PC-9 (cell line): ENCODE measurements at regions not wholly inside any gene's neighbourhood (a gene's known extent, or its start where the extent isn't known, plus 50 kb on each side); places are given as distances from the start of the nearest gene placed in this dataset.

Experiments
- EZH2 ChIP-seq: fragments of 200-600 bp; sonication (generic); IDR thresholded peaks from 2 replicates; pipeline ENCODE4 v1.8.0; 2017; ENCODE audit warnings: antibody characterized with exemption, low read depth
- TF ChIP-seq, protein P1 (sequence below): fragments of 200-600 bp; sonication (generic); conservative IDR thresholded peaks from 2 replicates; pipeline ENCODE4 v1.6.1; 2017; ENCODE audit warnings: mixed run types, antibody characterized with exemption, mild to moderate bottlenecking, moderate library complexity

DNA sequence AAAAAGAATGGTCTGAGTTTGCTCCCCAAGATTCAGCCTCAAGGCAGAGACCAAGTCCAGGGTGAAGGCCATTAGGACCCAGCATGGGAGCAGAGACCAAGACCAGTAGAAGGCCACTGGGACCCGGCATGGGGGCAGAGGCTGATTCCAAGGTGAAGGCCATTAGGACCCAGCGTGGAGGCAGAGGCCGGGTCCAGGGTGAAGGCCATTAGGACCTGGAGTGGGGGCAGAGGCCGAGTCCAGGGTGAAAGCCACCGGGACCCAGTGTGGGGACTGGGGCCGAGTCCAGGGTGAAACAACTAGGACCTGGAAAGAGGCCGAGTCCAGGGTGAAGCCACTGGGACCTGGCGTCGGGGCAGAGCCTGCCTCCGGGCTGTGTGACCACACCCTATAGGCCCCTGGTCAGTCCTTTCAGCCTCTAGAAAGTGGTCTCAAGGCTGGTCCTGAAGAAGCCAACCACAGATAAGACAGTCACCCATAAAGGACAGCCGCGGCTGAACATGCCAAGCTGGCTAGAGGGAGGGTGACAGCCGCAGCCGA is 113.8 kb upstream of the SALL3 start:
- TF ChIP-seq, protein P1, sequence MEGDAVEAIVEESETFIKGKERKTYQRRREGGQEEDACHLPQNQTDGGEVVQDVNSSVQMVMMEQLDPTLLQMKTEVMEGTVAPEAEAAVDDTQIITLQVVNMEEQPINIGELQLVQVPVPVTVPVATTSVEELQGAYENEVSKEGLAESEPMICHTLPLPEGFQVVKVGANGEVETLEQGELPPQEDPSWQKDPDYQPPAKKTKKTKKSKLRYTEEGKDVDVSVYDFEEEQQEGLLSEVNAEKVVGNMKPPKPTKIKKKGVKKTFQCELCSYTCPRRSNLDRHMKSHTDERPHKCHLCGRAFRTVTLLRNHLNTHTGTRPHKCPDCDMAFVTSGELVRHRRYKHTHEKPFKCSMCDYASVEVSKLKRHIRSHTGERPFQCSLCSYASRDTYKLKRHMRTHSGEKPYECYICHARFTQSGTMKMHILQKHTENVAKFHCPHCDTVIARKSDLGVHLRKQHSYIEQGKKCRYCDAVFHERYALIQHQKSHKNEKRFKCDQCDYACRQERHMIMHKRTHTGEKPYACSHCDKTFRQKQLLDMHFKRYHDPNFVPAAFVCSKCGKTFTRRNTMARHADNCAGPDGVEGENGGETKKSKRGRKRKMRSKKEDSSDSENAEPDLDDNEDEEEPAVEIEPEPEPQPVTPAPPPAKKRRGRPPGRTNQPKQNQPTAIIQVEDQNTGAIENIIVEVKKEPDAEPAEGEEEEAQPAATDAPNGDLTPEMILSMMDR = no peak
- TF ChIP-seq EZH2 = no peak
